Vagina (tissue), 2 donors: ENCODE measurements at regions not wholly inside any gene's neighbourhood (a gene's known extent, or its start where the extent isn't known, plus 50 kb on each side); places are given as distances from the start of the nearest gene placed in this dataset.
"Not testable (repeated sequence)": the region's sequence is repeated elsewhere in the genome, so short reads cannot be mapped to it uniquely, and the experiment has no call there.

Source experiments
- DNase-seq, 2 donors: peaks; one replicate each; pipeline ENCODE4 v3.0.0-alpha.2; 2017; ENCODE audit errors: extremely low spot score in 2 of 2
- H3K27ac ChIP-seq: fragments of 200-600 bp; sonication (generic); one replicate; pipeline ENCODE4 v1.5.1; 2019
- H3K27me3 ChIP-seq: fragments of 200-600 bp; sonication (generic); one replicate; pipeline ENCODE4 v1.5.1; 2019
- H3K36me3 ChIP-seq, 2 donors: fragments of 200-600 bp; sonication (generic); one replicate each; pipeline ENCODE4 v1.5.1; 2017 to 2019
- H3K4me1 ChIP-seq: fragments of 200-600 bp; sonication (generic); one replicate; pipeline ENCODE4 v1.5.1; 2019
- H3K4me3 ChIP-seq, 2 donors: fragments of 200-600 bp; sonication (generic); 1 replicate in 1 of 2; 2 replicates in 1 of 2; pipeline ENCODE4 v1.5.1; 2016 to 2019
- H3K9me3 ChIP-seq: fragments of 200-600 bp; sonication (generic); one replicate; pipeline ENCODE4 v1.5.1; 2019
- POLR2A ChIP-seq, 2 donors: fragments of 450-650 bp; IDR thresholded peaks; one replicate each; pipeline ENCODE4 v1.6.1; 2017; ENCODE audit warnings: antibody characterized with exemption in 2 of 2, mild to moderate bottlenecking in 2 of 2, moderate library complexity in 2 of 2
- POLR2AphosphoS5 ChIP-seq, 2 donors: sonication (generic); formaldehyde crosslinking; IDR thresholded peaks; one replicate each; pipeline ENCODE4 v1.9.0; 2017; ENCODE audit warnings: antibody characterized with exemption in 2 of 2, mild to moderate bottlenecking in 2 of 2, low read depth in 1 of 2; ENCODE audit not compliant: insufficient read depth in 1 of 2
- intact Hi-C: fragments of 100-400 bp; cut with DNase I; formaldehyde crosslinking; loops from one replicate; pipeline ENCODE4 v1.15.1; 2023
- TF ChIP-seq, protein P1 (sequence below), 3 experiments: fragments of 450-650 bp in 2 of 3; fragments of 200-600 bp in 1 of 3; sonication (generic) in 1 of 3; IDR thresholded peaks; one replicate each; pipeline ENCODE4 v1.5.1; 2017 to 2019; ENCODE audit warnings: antibody characterized with exemption in 3 of 3, mild to moderate bottlenecking in 2 of 3, moderate library complexity in 2 of 3

DNA sequence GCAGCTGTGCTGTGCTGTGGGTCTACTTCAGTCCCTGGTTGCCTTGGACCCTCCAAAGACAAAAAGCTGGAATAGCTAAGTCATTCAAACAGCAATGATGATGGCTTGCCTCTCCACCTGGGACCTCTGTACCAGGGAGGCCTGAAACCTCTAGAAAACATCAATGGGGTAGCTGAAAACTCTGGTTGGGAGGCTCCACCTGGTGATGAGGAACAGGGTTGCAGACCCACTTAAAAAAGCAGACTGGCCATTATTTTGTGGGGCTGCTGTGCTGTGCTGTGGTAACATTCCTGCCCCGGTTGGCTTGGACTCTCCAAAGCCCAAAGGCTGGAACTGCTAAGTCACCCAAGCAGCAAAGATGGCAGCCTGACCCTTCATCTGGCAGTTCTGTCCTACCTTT lies 839.3 kb upstream of the ARRDC3 start:
- H3K4me3 ChIP-seq: no peak overlapping the region
- no peaks in the 10 kb centered on the region for H3K4me1 ChIP-seq
- H3K27me3 ChIP-seq: no peaks in the 10 kb centered on the region
- DNase-seq: no peak
- TF ChIP-seq POLR2A (IDR thresholded peaks at IDR 0.05) (no peak), POLR2AphosphoS5 (IDR thresholded peaks at IDR 0.05; ENCODE audit: insufficient read depth in 1 of 2, low read depth in 1 of 2) (no peak)
- TF ChIP-seq, protein P1, sequence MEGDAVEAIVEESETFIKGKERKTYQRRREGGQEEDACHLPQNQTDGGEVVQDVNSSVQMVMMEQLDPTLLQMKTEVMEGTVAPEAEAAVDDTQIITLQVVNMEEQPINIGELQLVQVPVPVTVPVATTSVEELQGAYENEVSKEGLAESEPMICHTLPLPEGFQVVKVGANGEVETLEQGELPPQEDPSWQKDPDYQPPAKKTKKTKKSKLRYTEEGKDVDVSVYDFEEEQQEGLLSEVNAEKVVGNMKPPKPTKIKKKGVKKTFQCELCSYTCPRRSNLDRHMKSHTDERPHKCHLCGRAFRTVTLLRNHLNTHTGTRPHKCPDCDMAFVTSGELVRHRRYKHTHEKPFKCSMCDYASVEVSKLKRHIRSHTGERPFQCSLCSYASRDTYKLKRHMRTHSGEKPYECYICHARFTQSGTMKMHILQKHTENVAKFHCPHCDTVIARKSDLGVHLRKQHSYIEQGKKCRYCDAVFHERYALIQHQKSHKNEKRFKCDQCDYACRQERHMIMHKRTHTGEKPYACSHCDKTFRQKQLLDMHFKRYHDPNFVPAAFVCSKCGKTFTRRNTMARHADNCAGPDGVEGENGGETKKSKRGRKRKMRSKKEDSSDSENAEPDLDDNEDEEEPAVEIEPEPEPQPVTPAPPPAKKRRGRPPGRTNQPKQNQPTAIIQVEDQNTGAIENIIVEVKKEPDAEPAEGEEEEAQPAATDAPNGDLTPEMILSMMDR (IDR thresholded peaks at IDR 0.05): no peak
- intact Hi-C loops: no loop called here
- no peak overlapping the region for H3K27ac ChIP-seq
- H3K36me3 ChIP-seq: no peaks in the 10 kb centered on the region
- no peaks in the 10 kb centered on the region for H3K9me3 ChIP-seq

DNA sequence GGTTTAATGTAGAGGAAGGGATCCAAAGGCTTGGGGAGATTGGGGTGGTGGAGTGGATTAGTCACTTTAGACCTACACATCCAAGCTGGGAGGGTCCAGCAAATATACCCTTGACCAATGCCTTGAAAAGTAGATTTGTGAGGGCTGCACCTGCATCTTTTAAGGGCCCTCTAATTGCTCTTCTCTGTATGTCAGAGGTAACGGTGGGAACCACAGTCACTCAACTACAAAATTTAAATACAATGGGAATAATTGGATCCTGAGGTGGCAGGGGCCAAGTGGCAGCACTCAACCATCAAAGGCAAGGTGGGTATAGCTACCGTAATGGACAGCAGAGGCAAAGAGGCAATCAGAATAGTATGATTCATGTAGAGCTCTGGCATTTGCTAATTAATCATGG lies 833.7 kb upstream of the ARRDC3 start:
- DNase-seq, intact Hi-C loops, H3K9me3 ChIP-seq, H3K36me3 ChIP-seq, H3K4me1 ChIP-seq, H3K27ac ChIP-seq, H3K4me3 ChIP-seq, H3K27me3 ChIP-seq: not testable (repeated sequence)

DNA sequence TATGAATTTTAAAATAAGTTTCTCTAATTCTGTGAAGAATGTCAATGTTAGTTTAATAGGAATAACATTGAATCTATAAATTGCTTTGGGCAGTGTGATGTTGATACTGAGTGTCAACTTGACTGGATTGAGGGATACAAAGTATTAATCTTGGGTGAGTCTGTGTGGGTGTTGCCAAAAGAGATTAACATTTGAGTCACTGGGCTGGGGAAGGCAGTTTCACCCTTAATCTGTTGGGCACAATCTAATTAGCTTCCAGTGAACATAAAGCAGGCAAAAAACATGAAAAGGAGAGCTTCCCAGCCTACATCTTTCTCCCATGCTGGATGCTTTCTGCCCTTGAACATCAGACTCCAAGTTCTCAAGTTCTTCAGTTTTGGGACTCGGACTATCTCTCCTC lies 832.0 kb upstream of the ARRDC3 start:
- Histone ChIP-seq H3K27ac (no peak overlapping the region), H3K4me3 (no peak overlapping the region), H3K4me1 (no peaks in the 10 kb centered on the region), H3K9me3 (no peaks in the 10 kb centered on the region), H3K36me3 (no peaks in the 10 kb centered on the region), H3K27me3 (no peaks in the 10 kb centered on the region)
- intact Hi-C loops: no loop called here
- DNase-seq: no peak
- TF ChIP-seq, protein P1 (IDR thresholded peaks at IDR 0.05): no peak
- TF ChIP-seq POLR2AphosphoS5 (IDR thresholded peaks at IDR 0.05; ENCODE audit: insufficient read depth in 1 of 2, low read depth in 1 of 2) (no peak), POLR2A (IDR thresholded peaks at IDR 0.05) (no peak)

DNA sequence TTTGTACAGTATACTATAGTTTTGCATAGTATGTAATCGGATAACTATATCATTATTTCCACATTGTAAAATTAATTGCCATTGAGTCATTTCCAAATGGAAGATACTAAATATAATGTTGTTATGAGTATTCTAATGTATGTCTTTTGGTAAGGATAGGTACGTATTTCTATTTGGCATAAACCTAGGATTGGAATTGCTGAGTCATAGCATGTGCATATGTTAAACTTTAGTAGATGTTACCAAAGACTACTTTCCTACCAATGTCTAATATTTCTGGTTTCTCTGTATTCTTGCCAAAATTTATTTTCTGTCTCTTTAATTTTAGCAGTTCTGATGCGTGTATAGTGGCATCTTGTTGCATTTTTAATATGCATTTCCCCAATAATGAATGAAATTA lies 825.1 kb upstream of the ARRDC3 start:
- no peaks in the 10 kb centered on the region for H3K36me3 ChIP-seq
- intact Hi-C loops: no loop called here
- no peaks in the 10 kb centered on the region for H3K4me1 ChIP-seq
- no peaks in the 10 kb centered on the region for H3K9me3 ChIP-seq
- TF ChIP-seq POLR2AphosphoS5 (IDR thresholded peaks at IDR 0.05; ENCODE audit: insufficient read depth in 1 of 2, low read depth in 1 of 2): no peak
- TF ChIP-seq, protein P1 (IDR thresholded peaks at IDR 0.05): no peak
- no peak for TF ChIP-seq POLR2A (IDR thresholded peaks at IDR 0.05)
- no peak for DNase-seq
- no peak overlapping the region for H3K4me3 ChIP-seq
- no peaks in the 10 kb centered on the region for H3K27me3 ChIP-seq
- H3K27ac ChIP-seq: no peak overlapping the region

DNA sequence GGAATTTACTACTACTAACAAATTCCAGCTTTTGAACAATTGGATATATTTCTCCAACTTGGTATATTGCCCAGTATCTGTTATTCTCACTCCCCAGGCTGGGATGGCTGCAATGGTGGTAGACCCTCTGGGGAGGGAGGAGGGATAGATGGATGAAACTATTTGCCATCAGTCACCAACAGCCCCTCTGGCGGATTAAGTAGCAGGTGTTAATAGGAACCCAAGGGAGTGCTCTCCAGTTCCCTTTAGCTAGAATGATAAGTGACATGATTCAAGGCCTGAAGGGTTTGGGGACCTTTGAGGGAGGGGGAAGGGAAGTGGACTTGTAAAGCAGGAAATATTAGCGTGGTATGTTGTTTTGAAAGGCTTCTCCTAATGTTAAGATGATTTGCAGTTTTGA lies 824.0 kb upstream of the ARRDC3 start:
- H3K4me3 ChIP-seq: no peak overlapping the region

More for the DNA sequence above, 824.0 kb upstream of the ARRDC3 start:
- DNase-seq: no peak
- Histone ChIP-seq H3K27ac (no peak overlapping the region), H3K36me3 (no peaks in the 10 kb centered on the region), H3K4me1 (no peaks in the 10 kb centered on the region), H3K27me3 (no peaks in the 10 kb centered on the region), H3K9me3 (no peaks in the 10 kb centered on the region)
- intact Hi-C loops: no loop called here
- TF ChIP-seq, protein P1 (IDR thresholded peaks at IDR 0.05): no peak
- no peak for TF ChIP-seq POLR2AphosphoS5 (IDR thresholded peaks at IDR 0.05; ENCODE audit: insufficient read depth in 1 of 2, low read depth in 1 of 2)
- no peak for TF ChIP-seq POLR2A (IDR thresholded peaks at IDR 0.05)
